ENCODE measurements at regions not wholly inside any gene's neighbourhood (a gene's known extent, or its start where the extent isn't known, plus 50 kb on each side); places are given as distances from the start of the nearest gene placed in this dataset.

GRCh38 chr5:125151150-125151900 is 404.9 kb upstream of the ZNF608 start:
- H3K4me3 ChIP-seq (ENCODE audit: low read depth, low read length): no peak overlapping the region
- no peak for DNase-seq (ENCODE audit: low read depth)

GRCh38 chr5:125152044-125152443 is 405.6 kb upstream of the ZNF608 start:
- no peak for TF ChIP-seq CTCF (IDR thresholded peaks at IDR 0.05; ENCODE audit: control insufficient read depth, extremely low read depth, insufficient read depth)

More at GRCh38 chr5:125151150-125151900, 404.9 kb upstream of the ZNF608 start:
- no peak for TF ChIP-seq CTCF (IDR thresholded peaks at IDR 0.05; ENCODE audit: control insufficient read depth, extremely low read depth, insufficient read depth)

GRCh38 chr5:125152461-125153189 is 406.2 kb upstream of the ZNF608 start:
- no peak for DNase-seq (ENCODE audit: low read depth)
- no peak overlapping the region for H3K4me3 ChIP-seq (ENCODE audit: low read depth, low read length)
- TF ChIP-seq CTCF (IDR thresholded peaks at IDR 0.05; ENCODE audit: control insufficient read depth, extremely low read depth, insufficient read depth): no peak

More at GRCh38 chr5:125152044-125152443, 405.6 kb upstream of the ZNF608 start:
- no peak for DNase-seq (ENCODE audit: low read depth)
- H3K4me3 ChIP-seq (ENCODE audit: low read depth, low read length): no peak overlapping the region

GRCh38 chr5:125153231-125153630 is 406.8 kb upstream of the ZNF608 start:
- TF ChIP-seq CTCF (IDR thresholded peaks at IDR 0.05; ENCODE audit: control insufficient read depth, extremely low read depth, insufficient read depth): no peak
- DNase-seq (ENCODE audit: low read depth): no peak
- H3K4me3 ChIP-seq (ENCODE audit: low read depth, low read length): no peak overlapping the region

- DNase-seq (ENCODE audit: low read depth): no peak
These were observed 408.1 kb upstream of the ZNF608 start for GRCh38 chr5:125154301-125155110.

More at GRCh38 chr5:125154301-125155110, 408.1 kb upstream of the ZNF608 start:
- no peak for TF ChIP-seq CTCF (IDR thresholded peaks at IDR 0.05; ENCODE audit: control insufficient read depth, extremely low read depth, insufficient read depth)
- H3K4me3 ChIP-seq (ENCODE audit: low read depth, low read length): no peak overlapping the region

Data from LNCaP clone FGC (cell line).